H9 (cell line): ENCODE measurements at regions not wholly inside any gene's neighbourhood (a gene's known extent, or its start where the extent isn't known, plus 50 kb on each side); places are given as distances from the start of the nearest gene placed in this dataset.

Experiments
- DNase-seq: peaks from one replicate; pipeline ENCODE4 v3.0.0-alpha.2; 2017
- H2AFZ ChIP-seq: one replicate; pipeline ENCODE4 v1.6.1; 2013; ENCODE audit warnings: mild to moderate bottlenecking, low read length, control low read depth, moderate library complexity
- H2AK5ac ChIP-seq: 2 replicates; pipeline ENCODE4 v1.6.1; 2013; ENCODE audit warnings: low read length, control low read depth, mixed read lengths; ENCODE audit not compliant: insufficient read length
- H2BK120ac ChIP-seq: one replicate; pipeline ENCODE4 v1.6.1; 2013; ENCODE audit warnings: low read depth, mild to moderate bottlenecking, low read length, control low read depth, inconsistent platforms; ENCODE audit not compliant: poor library complexity, severe bottlenecking
- H2BK12ac ChIP-seq: 2 replicates; pipeline ENCODE4 v1.6.1; 2013; ENCODE audit warnings: low read length, control low read depth, mixed read lengths, low read depth; ENCODE audit not compliant: insufficient read length
- H2BK15ac ChIP-seq: 2 replicates; pipeline ENCODE4 v1.6.1; 2013; ENCODE audit warnings: low read depth, low read length, control low read depth
- H2BK20ac ChIP-seq: one replicate; pipeline ENCODE4 v1.6.1; 2013; ENCODE audit warnings: low read depth, mild to moderate bottlenecking, low read length, control low read depth, inconsistent platforms; ENCODE audit not compliant: poor library complexity, severe bottlenecking
- H2BK5ac ChIP-seq: 2 replicates; pipeline ENCODE4 v1.6.1; 2013; ENCODE audit warnings: low read length, control low read depth, mixed read lengths; ENCODE audit not compliant: insufficient read length
- H3K14ac ChIP-seq: 2 replicates; pipeline ENCODE4 v1.6.1; 2013; ENCODE audit warnings: low read length, control low read depth; ENCODE audit not compliant: insufficient read depth
- H3K18ac ChIP-seq: 2 replicates; pipeline ENCODE4 v1.6.1; 2013; ENCODE audit warnings: low read depth, mild to moderate bottlenecking, mixed read lengths, low read length, control low read depth; ENCODE audit not compliant: insufficient read length
- H3K23ac ChIP-seq: 2 replicates; pipeline ENCODE4 v1.6.1; 2013; ENCODE audit warnings: low read length, control low read depth, mixed read lengths, low read depth; ENCODE audit not compliant: insufficient read length
- H3K23me2 ChIP-seq: 2 replicates; pipeline ENCODE4 v1.6.1; 2013; ENCODE audit warnings: low read depth, mild to moderate bottlenecking, mixed read lengths, low read length, control low read depth; ENCODE audit not compliant: insufficient read length, poor library complexity, severe bottlenecking
- H3K27ac ChIP-seq: 2 replicates; pipeline ENCODE4 v1.5.1; 2013; ENCODE audit warnings: low read length, control low read depth, mixed read lengths, low read depth; ENCODE audit not compliant: insufficient read length
- H3K27me3 ChIP-seq: 2 replicates; pipeline ENCODE4 v1.6.1; 2013; ENCODE audit warnings: low read length, control low read depth, inconsistent platforms; ENCODE audit not compliant: insufficient read depth
- H3K4ac ChIP-seq: 2 replicates; pipeline ENCODE4 v1.6.1; 2013; ENCODE audit warnings: low read depth, mild to moderate bottlenecking, control low read depth, inconsistent platforms, low read length, moderate library complexity
- H3K4me1 ChIP-seq: 2 replicates; pipeline ENCODE4 v1.6.1; 2013; ENCODE audit warnings: low read length, control low read depth, inconsistent platforms; ENCODE audit not compliant: insufficient read depth
- H3K4me2 ChIP-seq: 2 replicates; pipeline ENCODE4 v1.6.1; 2013; ENCODE audit warnings: low read length, control low read depth, mixed read lengths; ENCODE audit not compliant: insufficient read length, insufficient read depth
- H3K56ac ChIP-seq: 2 replicates; pipeline ENCODE4 v1.6.1; 2013; ENCODE audit warnings: low read depth, mild to moderate bottlenecking, mixed read lengths, low read length, control low read depth; ENCODE audit not compliant: insufficient read length
- H3K79me1 ChIP-seq: 2 replicates; pipeline ENCODE4 v1.6.1; 2013; ENCODE audit warnings: low read depth, mild to moderate bottlenecking, moderate library complexity, low read length, control low read depth, inconsistent platforms; ENCODE audit not compliant: insufficient read depth, poor library complexity, severe bottlenecking
- H3K79me2 ChIP-seq: 2 replicates; pipeline ENCODE4 v1.6.1; 2013; ENCODE audit warnings: low read length, control low read depth, inconsistent platforms; ENCODE audit not compliant: insufficient read depth
- H3K9ac ChIP-seq: 2 replicates; pipeline ENCODE4 v1.6.1; 2013; ENCODE audit warnings: low read length, control low read depth, mixed read lengths; ENCODE audit not compliant: insufficient read length; ENCODE audit errors: extremely low read depth
- H3K9me3 ChIP-seq: one replicate; pipeline ENCODE4 v1.6.1; 2013; ENCODE audit warnings: low read depth, low read length, inconsistent platforms; ENCODE audit not compliant: control insufficient read depth
- H3T11ph ChIP-seq: one replicate; pipeline ENCODE4 v1.6.1; 2013; ENCODE audit warnings: mild to moderate bottlenecking, low read length, control low read depth, inconsistent platforms
- H4K20me1 ChIP-seq: one replicate; pipeline ENCODE4 v1.6.1; 2013; ENCODE audit not compliant: control insufficient read depth, insufficient read length, insufficient read depth
- H4K5ac ChIP-seq: 2 replicates; pipeline ENCODE4 v1.6.1; 2013; ENCODE audit warnings: low read depth, mild to moderate bottlenecking, mixed read lengths, low read length, control low read depth; ENCODE audit not compliant: insufficient read length
- H4K8ac ChIP-seq: replicated peaks from 2 replicates; pipeline ENCODE4 v1.6.1; 2013; ENCODE audit warnings: low read length, control low read depth, mixed read lengths, low read depth; ENCODE audit not compliant: insufficient read length
- H4K91ac ChIP-seq: 2 replicates; pipeline ENCODE4 v1.6.1; 2013; ENCODE audit warnings: low read depth, mild to moderate bottlenecking, moderate library complexity, mixed read lengths, low read length, control low read depth; ENCODE audit not compliant: insufficient read length
- H3K27ac Mint-ChIP-seq, 3 experiments: 2 replicates in 2 of 3; 3 replicates in 1 of 3; pipeline ENCODE4 v1.8.0; 2020 to 2021; ENCODE audit warnings: mixed read lengths in 3 of 3, mild to moderate bottlenecking in 1 of 3, moderate library complexity in 1 of 3
- H3K27me3 Mint-ChIP-seq: 2 replicates; pipeline ENCODE4 v1.8.0; 2021; ENCODE audit warnings: low read depth, mild to moderate bottlenecking, moderate library complexity, mixed read lengths
- H3K36me3 Mint-ChIP-seq, 3 experiments: 2 replicates in 2 of 3; 3 replicates in 1 of 3; pipeline ENCODE4 v1.8.0; 2020 to 2021; ENCODE audit warnings: low read depth in 3 of 3, mixed read lengths in 3 of 3; ENCODE audit not compliant: insufficient read depth in 1 of 3
- H3K4me1 Mint-ChIP-seq, 2 experiments: 2 replicates each; pipeline ENCODE4 v1.8.0; 2020; ENCODE audit warnings: mixed read lengths in 2 of 2
- H3K4me3 Mint-ChIP-seq, 2 experiments: 2 replicates in 1 of 2; 3 replicates in 1 of 2; pipeline ENCODE4 v1.8.0; 2020 to 2021; ENCODE audit warnings: mild to moderate bottlenecking in 2 of 2, mixed read lengths in 2 of 2, moderate library complexity in 1 of 2
- H3K9me3 Mint-ChIP-seq, 2 experiments: 2 replicates in 1 of 2; 3 replicates in 1 of 2; pipeline ENCODE4 v1.8.0; 2020; ENCODE audit warnings: mild to moderate bottlenecking in 2 of 2, mixed read lengths in 2 of 2, moderate library complexity in 1 of 2
- TF ChIP-seq, protein P1 (sequence below): fragments of 200-600 bp; sonication (generic); conservative IDR thresholded peaks from 3 replicates; pipeline ENCODE4 v1.8.0; 2021; ENCODE audit warnings: antibody characterized with exemption, mild to moderate bottlenecking

DNA sequence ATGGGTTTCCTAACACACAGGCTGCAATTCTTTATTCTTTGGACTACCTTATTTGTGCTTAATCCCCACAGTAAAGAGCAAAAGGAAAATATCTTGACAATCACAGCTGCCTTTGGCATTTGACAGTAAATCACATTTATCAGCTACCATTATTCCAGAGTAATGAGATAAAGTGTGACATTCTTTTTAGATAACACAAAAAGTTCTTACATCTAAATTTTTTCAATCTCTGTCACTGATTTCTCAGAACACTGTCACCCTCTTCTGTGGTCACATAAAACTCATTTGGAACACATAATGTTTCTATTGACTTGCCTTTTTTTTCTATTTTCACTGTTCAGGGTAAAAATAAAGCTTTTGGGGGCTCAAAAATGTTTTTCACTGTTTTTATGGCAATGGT, 484.6 kb downstream of the LTN1 start:
- H3K4me1 ChIP-seq = no peaks in the 10 kb centered on the region
- TF ChIP-seq, protein P1, sequence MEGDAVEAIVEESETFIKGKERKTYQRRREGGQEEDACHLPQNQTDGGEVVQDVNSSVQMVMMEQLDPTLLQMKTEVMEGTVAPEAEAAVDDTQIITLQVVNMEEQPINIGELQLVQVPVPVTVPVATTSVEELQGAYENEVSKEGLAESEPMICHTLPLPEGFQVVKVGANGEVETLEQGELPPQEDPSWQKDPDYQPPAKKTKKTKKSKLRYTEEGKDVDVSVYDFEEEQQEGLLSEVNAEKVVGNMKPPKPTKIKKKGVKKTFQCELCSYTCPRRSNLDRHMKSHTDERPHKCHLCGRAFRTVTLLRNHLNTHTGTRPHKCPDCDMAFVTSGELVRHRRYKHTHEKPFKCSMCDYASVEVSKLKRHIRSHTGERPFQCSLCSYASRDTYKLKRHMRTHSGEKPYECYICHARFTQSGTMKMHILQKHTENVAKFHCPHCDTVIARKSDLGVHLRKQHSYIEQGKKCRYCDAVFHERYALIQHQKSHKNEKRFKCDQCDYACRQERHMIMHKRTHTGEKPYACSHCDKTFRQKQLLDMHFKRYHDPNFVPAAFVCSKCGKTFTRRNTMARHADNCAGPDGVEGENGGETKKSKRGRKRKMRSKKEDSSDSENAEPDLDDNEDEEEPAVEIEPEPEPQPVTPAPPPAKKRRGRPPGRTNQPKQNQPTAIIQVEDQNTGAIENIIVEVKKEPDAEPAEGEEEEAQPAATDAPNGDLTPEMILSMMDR = no peak
- no peaks in the 10 kb centered on the region for H4K20me1 ChIP-seq
- no peak overlapping the region for H2BK12ac ChIP-seq
- H2AK5ac ChIP-seq = no peak overlapping the region
- no peak overlapping the region for H3K14ac ChIP-seq
- Mint-ChIP-seq H3K27me3 (no peaks in the 10 kb centered on the region), H3K27ac (no peak overlapping the region), H3K4me3 (no peak overlapping the region), H3K4me1 (peaks cover 9% of the 10 kb centered on the region in 2 experiments), H3K9me3 (peaks cover 10 to 22% of the 10 kb centered on the region in 2 experiments), H3K36me3 (peaks cover 4 to 10% (median 8%) of the 10 kb centered on the region in 3 experiments)
- no peaks in the 10 kb centered on the region for H3K23me2 ChIP-seq
- no peak overlapping the region for H4K5ac ChIP-seq
- H2BK5ac ChIP-seq = no peak overlapping the region
- no peaks in the 10 kb centered on the region for H3K9me3 ChIP-seq
- no peaks in the 10 kb centered on the region for H3K27me3 ChIP-seq
- no peak overlapping the region for H3K4me2 ChIP-seq
- no peak overlapping the region for H3T11ph ChIP-seq
- H2BK20ac ChIP-seq = no peak overlapping the region
- H3K79me1 ChIP-seq = no peaks in the 10 kb centered on the region
- no peak overlapping the region for H3K4ac ChIP-seq
- no peak overlapping the region for H2AFZ ChIP-seq
- no peak overlapping the region for H2BK120ac ChIP-seq
- H3K23ac ChIP-seq = no peak overlapping the region
- no peak overlapping the region for H3K56ac ChIP-seq
- H3K9ac ChIP-seq = no peak overlapping the region
- no peak overlapping the region for H3K27ac ChIP-seq
- H3K79me2 ChIP-seq = no peaks in the 10 kb centered on the region
- H4K8ac ChIP-seq = no peak overlapping the region
- no peak overlapping the region for H4K91ac ChIP-seq
- no peak overlapping the region for H3K18ac ChIP-seq
- H2BK15ac ChIP-seq = no peak overlapping the region
- DNase-seq = no peak
